Amniotic epithelial cell (primary cell): ENCODE measurements at regions not wholly inside any gene's neighbourhood (a gene's known extent, or its start where the extent isn't known, plus 50 kb on each side); places are given as distances from the start of the nearest gene placed in this dataset.
"Not testable (repeated sequence)": the region's sequence is repeated elsewhere in the genome, so short reads cannot be mapped to it uniquely, and the experiment has no call there.

Source experiments
- DNase-seq: peaks from one replicate; pipeline ENCODE4 v3.0.0-alpha.2; 2010; ENCODE audit warnings: low read depth

- DNase-seq: no peak
Measured at GRCh38 chrX:95974890-95975289, 709.8 kb upstream of the DIAPH2 start.

- DNase-seq: no peak
Measured at GRCh38 chrX:95995583-95995982, 689.1 kb upstream of the DIAPH2 start.

- DNase-seq: no peak
Measured at GRCh38 chrX:95996294-95996693, 688.3 kb upstream of the DIAPH2 start.

- no peak for DNase-seq
Measured at GRCh38 chrX:96002431-96002830, 682.2 kb upstream of the DIAPH2 start.

- DNase-seq: peak; percentile 0
Measured at GRCh38 chrX:96004386-96004785, 680.3 kb upstream of the DIAPH2 start.

GRCh38 chrX:96006281-96006680 lies 678.4 kb upstream of the DIAPH2 start:
- no peak for DNase-seq

- no peak for DNase-seq
Measured at GRCh38 chrX:96027407-96027806, 657.2 kb upstream of the DIAPH2 start.

- no peak for DNase-seq
Measured at GRCh38 chrX:96052078-96052477, 632.6 kb upstream of the DIAPH2 start.

- DNase-seq: no peak
Measured at GRCh38 chrX:96081891-96082290, 602.8 kb upstream of the DIAPH2 start.

- no peak for DNase-seq
Measured at GRCh38 chrX:96094616-96095015, 590.0 kb upstream of the DIAPH2 start.

- DNase-seq: no peak
Measured at GRCh38 chrX:96098471-96098870, 586.2 kb upstream of the DIAPH2 start.

- DNase-seq: no peak
Measured at GRCh38 chrX:96102997-96103396, 581.6 kb upstream of the DIAPH2 start.

GRCh38 chrX:96112689-96113088 lies 572.0 kb upstream of the DIAPH2 start:
- no peak for DNase-seq

- no peak for DNase-seq
Measured at GRCh38 chrX:96126182-96126581, 558.5 kb upstream of the DIAPH2 start.

GRCh38 chrX:96128058-96128457 lies 556.6 kb upstream of the DIAPH2 start:
- DNase-seq: not testable (repeated sequence)

- no peak for DNase-seq
Measured at GRCh38 chrX:96140796-96141195, 543.8 kb upstream of the DIAPH2 start.

GRCh38 chrX:96147681-96148080 lies 537.0 kb upstream of the DIAPH2 start:
- DNase-seq: no peak

- no peak for DNase-seq
Measured at GRCh38 chrX:96170626-96171025, 514.0 kb upstream of the DIAPH2 start.

GRCh38 chrX:96176921-96177320 lies 507.7 kb upstream of the DIAPH2 start:
- DNase-seq: no peak

- DNase-seq: no peak
Measured at GRCh38 chrX:96181605-96182004, 503.0 kb upstream of the DIAPH2 start.

GRCh38 chrX:96182366-96182765 lies 502.3 kb upstream of the DIAPH2 start:
- DNase-seq: no peak

- no peak for DNase-seq
Measured at GRCh38 chrX:96183391-96183790, 501.3 kb upstream of the DIAPH2 start.

- DNase-seq: no peak
Measured at GRCh38 chrX:96183843-96184242, 500.8 kb upstream of the DIAPH2 start.

- DNase-seq: no peak
Measured at GRCh38 chrX:96204928-96205327, 479.7 kb upstream of the DIAPH2 start.

- no peak for DNase-seq
Measured at GRCh38 chrX:96211953-96212352, 472.7 kb upstream of the DIAPH2 start.
